GM04503 (cell line): ENCODE measurements at regions not wholly inside any gene's neighbourhood (a gene's known extent, or its start where the extent isn't known, plus 50 kb on each side); places are given as distances from the start of the nearest gene placed in this dataset.
"Not testable (repeated sequence)": the region's sequence is repeated elsewhere in the genome, so short reads cannot be mapped to it uniquely, and the experiment has no call there.

ENCODE experiments used
- DNase-seq: peaks from one replicate; pipeline ENCODE4 v3.0.0-alpha.2; 2012; ENCODE audit warnings: low read depth

DNA sequence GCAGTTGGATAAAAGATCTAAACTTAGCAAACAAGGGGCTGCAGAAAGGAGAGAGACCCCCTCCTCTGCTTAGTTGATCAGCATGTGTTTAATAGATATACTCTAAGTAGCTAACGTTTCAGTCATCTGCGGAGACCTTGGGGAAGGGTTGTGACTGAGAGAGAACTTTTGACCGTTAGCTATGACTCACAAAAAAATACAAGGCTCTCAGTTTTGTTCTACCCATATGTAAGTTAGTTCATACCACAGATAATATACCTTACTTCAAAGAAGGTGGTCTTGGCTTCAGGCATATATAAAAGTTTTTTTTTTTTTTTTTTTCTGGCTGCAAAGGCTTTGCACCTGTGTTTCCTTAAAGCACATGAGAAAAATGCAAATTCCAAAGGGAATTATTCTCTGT is 258.9 kb downstream of the GJA1 start:
- no peak for DNase-seq

DNA sequence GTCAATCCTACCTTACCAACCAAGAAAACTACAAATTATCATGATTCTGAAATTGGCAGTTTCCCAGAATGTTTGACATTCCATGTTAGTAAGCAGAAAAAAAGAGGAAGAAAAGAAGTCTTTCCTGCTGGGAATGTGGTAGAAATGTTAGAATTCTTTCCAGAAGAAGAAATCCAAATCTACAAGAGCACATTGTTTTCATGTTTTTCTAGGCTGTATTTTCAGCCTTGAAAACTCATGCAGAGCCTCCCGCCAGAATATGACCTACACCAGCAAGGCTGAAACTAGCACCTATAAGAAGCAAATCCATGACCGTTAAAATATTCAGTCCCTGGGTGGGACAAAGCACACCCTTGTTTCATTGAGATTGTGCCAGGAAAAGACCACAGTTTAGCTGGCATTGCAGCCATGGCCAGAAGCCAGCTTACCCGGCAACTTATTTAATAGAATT is 259.4 kb downstream of the GJA1 start:
- no peak for DNase-seq

DNA sequence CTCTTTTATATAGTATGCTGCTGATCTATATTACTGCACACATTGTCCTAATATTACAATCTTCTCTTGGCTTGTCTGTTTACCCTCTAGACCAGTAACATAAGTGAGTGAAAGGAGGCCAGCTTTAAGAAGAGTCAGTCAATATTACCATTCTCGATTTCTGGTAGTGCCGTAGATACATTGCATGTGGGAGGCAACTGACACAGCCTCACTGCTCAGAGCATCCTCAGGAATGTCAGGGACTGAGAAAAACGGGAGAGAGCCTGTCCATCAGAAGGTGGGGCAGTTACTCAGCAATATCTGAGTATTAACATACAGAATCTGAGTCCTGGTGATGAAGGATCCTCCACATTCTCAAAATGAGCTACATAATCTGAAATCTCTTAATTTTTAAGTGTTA is 259.9 kb downstream of the GJA1 start:
- DNase-seq: no peak

DNA sequence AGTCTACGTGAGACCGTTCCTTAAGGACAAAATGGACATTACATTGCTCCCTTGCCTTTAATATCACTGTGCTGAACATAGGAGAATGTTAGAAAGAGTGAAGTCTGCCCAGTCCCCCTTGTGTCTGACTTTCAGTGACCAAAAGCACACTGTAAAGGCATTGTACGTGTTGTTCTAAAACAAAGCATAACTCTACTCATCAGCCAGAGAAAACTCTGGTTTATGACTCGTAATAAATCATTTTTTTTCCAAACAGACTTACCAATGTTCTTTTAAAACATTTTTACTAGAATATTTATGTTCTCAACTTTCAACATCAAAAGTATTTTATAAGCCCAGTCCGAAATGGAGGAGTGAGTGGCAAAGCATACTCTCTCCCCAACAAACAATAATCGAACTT is 262.5 kb downstream of the GJA1 start:
- no peak for DNase-seq

DNA sequence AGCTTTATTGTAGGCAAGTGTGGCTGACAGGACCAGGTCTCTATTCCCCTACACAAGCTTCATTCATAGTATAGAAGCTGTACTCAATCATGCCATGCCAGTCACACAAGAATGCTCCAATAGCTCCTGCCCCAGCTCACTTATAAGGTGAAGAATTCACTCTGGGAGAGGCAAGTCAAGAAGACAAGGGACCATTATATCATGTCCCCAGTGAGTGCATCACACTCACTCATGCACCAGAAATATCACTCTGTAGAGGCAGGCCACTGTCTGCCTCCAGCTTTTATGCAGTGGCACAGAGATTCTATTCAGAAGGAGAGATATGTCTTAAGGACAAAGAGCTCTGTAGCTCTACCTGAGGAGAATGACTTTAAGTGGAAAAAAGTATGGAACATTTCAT is 263.2 kb downstream of the GJA1 start:
- DNase-seq: no peak

DNA sequence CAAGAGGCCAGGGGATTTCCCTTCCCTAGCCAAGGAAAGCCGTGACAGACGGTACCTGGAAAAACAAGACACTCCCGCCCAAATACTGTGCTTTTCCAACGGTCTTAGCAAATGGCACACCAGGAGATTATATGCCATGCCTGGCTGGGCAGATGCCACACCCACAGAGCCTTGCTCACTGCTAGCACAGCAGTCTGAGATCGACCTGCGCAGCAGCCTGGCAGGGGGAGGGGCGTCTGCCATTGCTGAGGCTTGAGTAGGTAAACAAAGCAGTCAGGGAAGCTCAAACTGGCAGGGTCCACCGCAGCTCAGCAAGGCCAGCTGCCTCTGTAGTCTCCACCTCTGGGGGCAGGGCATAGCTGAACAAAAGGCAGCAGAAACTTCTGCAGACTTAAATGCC is 267.7 kb downstream of the GJA1 start:
- DNase-seq: not testable (repeated sequence)

DNA sequence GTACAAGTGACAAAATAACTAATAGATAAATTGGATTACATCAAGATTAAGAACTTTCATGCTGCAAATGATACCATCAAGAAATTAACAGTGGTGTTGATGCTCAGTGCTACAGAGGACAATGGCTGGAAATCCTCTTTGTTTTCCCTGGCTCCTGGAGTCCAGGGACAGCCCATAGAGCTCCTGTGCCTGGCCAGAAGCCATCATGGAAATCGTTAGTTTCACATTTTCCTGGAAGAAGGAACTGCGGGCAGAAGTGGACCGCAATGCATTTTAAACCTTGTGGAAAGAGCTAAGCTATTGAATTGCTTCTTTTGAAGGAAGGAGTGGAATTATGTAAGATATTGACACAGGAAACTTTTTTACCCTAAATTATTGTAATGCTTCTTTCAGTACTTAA is 276.0 kb downstream of the GJA1 start:
- no peak for DNase-seq

DNA sequence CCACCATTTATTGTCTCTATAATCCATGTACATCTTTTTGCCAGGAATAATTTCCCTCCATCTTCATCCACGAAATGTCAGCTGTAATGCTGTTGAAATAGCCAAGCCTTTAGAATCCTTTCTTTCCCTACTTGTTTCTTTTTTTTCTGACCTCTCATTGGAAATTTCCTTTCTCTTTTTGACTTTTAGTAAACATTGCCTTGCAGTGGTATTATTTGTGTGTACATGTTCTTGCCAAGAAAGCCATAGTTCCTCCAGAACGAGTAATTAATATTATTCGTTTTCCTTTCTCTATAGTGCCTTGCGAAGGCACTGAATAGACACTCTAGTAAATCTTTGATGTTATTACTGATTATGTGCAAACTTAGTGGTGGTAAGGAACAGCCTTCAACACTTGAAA is 282.2 kb downstream of the GJA1 start:
- DNase-seq: no peak

DNA sequence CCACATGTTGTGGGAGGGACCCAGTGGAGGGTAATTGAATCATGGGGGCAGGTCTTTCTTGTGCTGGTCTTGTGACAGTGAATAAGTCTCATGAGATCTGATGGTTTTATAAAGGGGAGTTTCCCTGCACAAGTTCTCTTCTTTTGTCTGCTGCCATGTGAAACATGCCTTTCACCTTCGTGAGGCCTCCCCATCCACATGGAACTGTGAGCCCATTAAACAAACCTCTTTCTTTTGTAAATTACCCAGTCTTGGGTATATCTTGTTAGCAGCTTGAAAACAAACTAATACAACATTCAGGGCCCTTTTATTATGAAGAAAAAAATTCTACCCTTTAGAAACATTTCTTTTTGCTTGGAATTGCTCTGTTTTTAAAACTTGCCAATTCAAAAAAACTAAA is 285.4 kb downstream of the GJA1 start:
- DNase-seq: not testable (repeated sequence)

DNA sequence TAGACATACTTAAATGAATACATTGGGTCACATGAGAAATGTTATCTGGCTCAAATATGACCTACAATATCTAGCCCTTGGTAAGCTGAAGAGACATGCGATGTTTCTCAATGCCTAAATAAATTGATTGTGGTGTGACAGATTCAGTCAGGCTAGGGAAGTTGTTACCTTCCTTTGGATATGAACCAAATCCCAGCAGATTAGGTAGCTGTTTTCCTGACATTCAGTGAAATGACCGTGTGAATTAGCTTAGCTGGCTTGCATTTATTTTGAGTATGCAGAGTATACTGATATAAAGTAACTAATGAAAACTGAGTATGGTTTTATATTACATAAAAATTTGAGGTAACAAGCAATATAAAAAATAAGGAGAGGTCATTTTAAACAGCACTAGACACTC is 288.2 kb downstream of the GJA1 start:
- DNase-seq: no peak

DNA sequence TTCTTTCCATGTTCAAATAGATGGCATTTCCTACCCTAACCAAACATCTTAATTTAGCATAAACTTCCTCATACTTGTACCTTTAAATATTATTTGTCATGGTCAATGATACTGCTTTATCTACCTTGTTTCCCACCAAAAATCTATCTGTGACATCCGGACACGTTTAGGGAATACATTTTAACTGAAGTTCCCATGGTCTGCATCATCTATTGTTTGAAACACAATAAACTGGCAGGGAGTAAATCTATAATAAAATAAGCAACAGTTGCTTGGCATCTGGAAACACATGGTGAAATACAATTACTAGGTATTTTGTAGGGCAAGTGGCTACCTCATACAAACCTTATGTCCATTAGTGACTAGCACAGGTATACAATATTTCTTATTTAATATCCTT is 289.1 kb downstream of the GJA1 start:
- DNase-seq: no peak

DNA sequence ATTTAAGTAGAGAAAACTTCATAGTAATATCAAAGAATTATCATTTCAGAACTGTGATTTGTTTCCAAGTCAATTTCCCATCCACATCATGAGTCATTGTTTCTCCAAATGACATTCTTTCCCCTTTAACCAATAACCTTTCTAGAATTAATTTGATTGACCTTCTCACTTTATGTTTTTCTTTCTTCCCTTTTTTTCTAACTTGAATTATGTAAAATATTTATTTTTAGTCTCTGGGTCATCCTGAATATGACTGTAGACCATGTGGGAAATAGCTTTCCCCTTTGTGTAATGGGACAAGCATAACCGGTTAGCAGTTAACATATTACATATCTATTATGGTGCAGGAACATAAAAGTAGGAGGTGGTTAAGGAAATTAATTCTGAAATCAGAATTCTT is 291.1 kb downstream of the GJA1 start:
- DNase-seq: no peak

DNA sequence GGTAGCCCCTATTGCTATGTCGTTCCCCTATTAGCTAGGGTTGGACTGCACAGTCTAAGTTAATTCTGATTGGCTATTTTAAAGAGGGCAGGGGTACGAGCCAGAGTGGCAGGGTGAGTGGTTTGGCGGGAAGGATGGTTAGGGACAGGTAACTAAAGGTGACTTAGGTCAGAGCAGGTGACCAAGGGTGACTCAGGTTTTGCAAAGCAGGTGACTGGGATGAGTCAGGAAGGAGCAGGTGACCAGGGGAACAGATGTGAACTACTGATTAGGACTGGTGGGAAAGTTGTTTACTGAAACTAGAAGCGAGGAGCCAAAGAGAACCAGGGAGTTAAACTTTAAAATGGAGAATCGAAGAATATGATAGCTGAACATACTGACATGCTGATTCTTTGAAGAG is 295.2 kb downstream of the GJA1 start:
- DNase-seq: no peak

DNA sequence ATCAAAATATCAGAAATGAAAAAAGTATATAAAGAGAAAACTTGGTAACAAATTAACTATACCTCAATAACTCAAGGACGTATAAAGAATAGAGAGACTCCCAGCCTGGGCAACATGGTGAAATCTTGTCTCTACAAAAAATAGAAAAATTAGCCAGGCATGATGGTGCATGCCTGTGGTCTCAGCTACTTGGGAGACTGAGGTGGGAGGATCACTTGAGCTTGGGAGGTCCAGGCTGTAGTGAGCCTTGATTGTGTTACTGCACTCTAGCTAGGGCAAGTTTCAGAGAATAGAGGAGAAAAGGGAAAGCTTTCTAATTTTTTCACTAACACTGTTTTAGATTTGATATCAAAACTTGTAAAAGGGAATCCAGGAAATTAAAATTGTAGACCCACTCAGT is 295.9 kb downstream of the GJA1 start:
- no peak for DNase-seq

DNA sequence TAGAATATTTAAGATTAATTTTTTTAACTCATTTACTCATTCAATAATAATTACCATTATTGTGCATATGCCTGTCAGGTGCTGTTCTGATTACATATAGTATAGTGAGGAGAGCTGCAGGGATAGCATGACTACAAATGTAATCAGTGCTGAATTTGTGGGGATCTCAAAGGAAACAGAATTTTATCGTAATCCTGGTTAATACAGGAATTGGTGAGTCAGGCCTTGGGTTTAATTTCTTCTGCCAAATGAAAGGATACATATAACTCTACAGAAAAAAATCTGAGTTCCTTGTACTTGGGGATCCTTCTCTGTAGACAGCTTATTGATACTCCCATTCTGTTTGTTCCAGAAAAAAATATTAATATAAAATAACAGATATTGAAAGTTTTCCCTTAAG is 297.2 kb downstream of the GJA1 start:
- DNase-seq: no peak

DNA sequence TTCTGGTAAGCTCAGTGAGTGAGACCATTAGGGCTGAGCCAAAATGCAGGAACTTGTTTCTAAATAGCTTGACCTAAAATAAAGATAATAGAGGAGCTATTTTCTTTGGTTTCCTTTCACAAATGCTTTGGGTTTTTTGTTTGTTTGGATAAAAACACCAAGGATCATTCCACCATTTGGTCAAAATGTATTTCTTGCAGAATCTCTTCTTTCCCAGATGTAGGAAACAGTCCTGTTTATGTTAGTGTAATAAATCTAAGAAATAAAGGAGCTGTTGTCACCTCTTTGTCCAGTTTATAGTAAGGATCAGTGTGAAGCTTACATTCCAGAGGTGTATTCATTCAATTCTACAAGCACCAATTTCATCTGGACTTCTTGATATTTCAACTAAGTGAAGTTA is 297.8 kb downstream of the GJA1 start:
- DNase-seq: peak; percentile 49

DNA sequence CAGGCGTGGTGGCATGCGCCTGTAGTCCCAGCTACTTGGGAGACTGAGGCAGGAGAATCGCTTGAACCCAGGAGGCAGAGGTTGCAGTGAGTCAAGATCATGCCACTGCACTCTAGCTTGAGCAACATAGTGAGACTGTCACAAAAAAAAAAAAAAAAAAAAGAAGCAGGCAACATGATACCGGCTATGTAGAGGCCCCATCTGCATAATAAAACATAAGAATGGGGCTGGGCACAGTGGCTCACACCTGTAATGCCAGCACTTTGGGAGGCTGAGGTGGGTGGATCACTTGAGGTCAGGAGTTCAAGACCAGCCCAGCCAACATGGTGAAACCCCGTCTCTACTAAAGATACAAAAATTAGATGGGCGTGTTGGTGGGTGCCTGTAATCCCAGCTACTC is 304.7 kb downstream of the GJA1 start:
- DNase-seq: not testable (repeated sequence)

DNA sequence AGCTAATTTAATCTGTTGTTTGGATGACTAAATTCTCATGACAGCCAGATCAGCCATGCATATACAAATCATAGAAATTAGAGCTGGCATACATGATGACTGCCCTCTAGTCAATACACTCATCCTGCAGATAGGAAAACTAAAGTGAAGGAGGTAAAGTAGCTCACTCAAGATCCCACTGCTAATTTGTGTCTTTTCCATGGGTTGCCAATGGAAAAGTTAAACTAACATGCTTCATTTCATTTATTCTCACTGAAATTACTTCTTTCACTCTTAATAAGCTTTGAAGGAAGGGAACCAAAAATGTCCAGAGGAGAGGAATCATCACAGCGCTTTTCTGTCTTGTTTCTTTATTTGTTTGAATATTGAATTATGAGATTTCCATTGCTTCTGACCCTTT is 308.2 kb downstream of the GJA1 start:
- no peak for DNase-seq

DNA sequence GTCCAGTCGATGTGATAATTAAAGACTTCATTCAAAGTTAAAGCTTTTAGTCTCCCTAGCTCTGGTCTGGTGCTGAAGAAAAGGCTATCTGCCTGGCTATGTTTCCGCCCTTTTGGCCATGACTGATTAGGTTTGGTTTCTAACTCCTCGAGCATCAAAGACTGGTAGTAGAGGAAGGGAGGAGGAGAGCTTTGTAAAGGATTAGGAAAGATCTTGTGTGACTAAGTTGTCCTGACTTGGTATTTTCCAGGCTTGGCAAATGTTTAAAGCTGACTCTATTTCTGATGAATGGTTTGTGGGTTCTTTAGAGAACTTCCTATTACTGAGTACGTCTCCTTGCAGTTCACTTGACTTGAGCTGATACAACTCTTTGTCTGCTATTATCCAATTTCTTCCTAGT is 312.9 kb downstream of the GJA1 start:
- DNase-seq: peak; percentile 76

DNA sequence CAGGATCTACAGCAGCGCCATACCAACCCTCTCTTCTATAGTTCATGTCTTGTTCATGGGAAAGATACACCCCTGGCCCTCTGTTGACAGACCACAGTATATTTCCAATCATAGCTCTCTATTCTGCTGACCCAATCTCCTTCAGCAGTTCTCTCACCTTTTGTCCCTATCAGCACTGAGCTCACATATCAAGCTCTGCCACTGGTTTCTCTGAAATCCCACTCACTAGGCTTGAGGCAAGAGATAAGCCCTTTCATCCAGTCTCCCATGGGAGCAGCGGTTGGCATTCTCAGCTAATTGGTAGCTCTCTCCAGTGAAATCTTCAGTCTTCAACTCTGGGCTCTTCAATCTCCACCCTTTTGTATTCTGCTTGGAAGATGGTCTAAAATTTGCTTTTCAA is 313.4 kb downstream of the GJA1 start:
- no peak for DNase-seq

DNA sequence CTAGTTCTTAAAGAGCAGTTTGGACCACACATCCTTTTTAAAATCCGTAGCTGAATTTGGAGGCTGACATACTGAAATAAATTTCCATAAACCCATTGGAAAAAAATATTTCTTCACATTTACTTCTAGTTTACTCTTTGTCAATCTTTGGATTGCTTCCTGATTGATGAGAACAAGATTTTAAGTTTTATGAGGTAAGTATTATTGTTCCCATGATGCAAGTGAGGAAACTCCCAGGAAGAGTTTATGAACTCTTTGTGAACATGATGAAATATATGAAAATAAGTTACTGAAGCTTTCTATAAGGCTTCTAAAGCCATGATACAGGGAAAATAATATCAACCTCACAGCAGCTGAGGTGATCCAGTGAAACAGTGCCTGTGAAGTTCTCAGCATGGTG is 320.0 kb downstream of the GJA1 start:
- DNase-seq: no peak

DNA sequence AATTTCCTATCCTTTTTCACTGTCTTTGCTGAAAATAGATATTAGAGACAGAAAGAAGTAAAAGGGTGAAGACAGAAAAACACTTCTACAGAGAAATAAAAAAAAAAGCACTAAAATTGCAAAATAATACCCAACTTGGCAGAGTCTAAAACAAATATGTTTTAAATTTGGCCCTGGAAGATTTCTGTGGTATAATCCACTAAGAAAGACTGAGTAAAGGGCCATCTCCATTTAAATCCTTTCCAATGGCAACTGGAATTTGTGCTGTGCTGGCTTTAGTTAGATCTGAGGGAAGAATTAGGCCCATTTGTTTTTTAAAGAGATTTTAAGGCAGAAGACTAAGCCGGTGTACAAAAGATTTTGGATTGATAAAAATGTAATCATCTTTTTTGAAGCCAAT is 321.2 kb downstream of the GJA1 start:
- no peak for DNase-seq

DNA sequence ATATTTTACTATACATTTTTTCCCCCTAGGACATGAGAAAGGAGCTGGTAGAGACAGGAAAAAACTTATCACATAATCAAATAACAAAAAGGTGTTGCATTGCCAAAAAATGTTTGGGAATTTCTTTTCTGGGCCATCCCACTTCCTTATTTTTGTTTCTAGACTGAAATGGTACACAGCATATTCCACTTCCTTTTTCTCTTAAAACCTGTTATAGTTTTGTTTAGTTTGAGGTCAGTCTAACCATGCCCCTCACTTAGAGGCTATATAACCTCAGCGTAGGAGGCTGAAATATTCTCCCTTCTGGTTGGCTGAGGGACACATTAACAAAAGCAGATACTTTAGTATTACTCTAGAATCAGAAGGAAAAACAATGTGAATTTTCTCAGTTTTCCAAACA is 323.9 kb downstream of the GJA1 start:
- DNase-seq: no peak

DNA sequence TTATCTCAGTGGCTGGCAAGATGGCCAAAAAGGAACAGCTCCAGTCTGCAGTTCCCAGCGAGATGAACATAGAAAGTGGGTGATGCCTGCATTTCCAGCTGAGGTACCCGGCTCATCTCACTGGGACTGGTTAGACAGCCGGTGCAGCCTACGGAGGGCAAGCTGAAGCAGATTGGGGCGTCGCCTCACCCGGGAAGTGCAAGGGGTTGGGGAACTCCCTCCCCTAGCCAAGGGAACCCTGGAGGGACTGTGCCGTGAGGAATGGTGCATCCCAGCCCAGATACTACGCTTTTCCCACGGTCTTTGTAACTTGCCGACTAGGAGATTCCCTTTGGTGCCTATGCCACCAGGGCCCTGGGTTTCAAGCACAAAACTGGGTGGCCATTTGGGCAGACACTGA is 324.7 kb downstream of the GJA1 start:
- DNase-seq: no peak

DNA sequence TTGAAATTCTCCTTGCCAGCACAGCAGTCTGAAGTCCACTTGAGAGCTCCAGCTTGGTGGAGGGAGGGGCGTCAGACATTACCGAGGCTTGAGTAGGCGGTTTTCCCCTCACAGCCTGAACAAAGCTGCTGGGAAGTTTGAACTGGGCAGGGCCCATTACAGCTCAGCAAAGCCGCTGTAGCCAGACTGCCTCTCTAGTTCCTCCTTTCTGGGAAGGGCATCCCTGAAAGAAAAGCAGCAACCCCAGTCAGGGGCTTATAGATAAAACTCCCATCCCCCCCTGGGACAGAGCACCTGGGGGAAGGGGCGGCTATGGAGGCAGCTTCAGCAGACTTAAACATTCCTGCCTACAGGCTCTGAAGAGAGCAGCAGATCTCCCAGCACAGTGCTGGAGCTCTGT is 325.3 kb downstream of the GJA1 start:
- DNase-seq: no peak
